OCI-LY3 (cell line): ENCODE measurements at regions not wholly inside any gene's neighbourhood (a gene's known extent, or its start where the extent isn't known, plus 50 kb on each side); places are given as distances from the start of the nearest gene placed in this dataset.

Experiments used
- H2AFZ ChIP-seq: fragments of 200-600, 300-600 bp; shearing (Covaris generic); 2 replicates; pipeline ENCODE4 v1.6.0; 2014; ENCODE audit warnings: antibody characterized with exemption, low read depth, low read length
- H3K27ac ChIP-seq: fragments of 200-600, 300-600 bp; sonication (generic); 2 replicates; pipeline ENCODE4 v1.5.1; 2014; ENCODE audit warnings: mild to moderate bottlenecking, low read length, moderate library complexity, mixed read lengths
- H3K27me3 ChIP-seq: fragments of 200-600, 300-600 bp; sonication (generic); 2 replicates; pipeline ENCODE4 v1.6.1; 2014; ENCODE audit warnings: low read depth, low read length, mixed read lengths
- H3K36me3 ChIP-seq: fragments of 200-600, 300-600 bp; sonication (generic); replicated peaks from 2 replicates; pipeline ENCODE3; 2014; ENCODE audit warnings: low read depth, low read length, mixed read lengths
- H3K4me1 ChIP-seq: fragments of 300-600, 200-600 bp; sonication (generic); 2 replicates; pipeline ENCODE4 v1.6.1; 2014; ENCODE audit warnings: low read length, mixed read lengths
- H3K4me2 ChIP-seq: fragments of 200-600, 300-600 bp; sonication (generic); 2 replicates; pipeline ENCODE4 v1.6.1; 2014; ENCODE audit warnings: low read length, mixed read lengths
- H3K4me3 ChIP-seq: fragments of 300-600, 200-600 bp; sonication (generic); 2 replicates; pipeline ENCODE4 v1.5.1; 2014; ENCODE audit warnings: antibody characterized with exemption, mild to moderate bottlenecking, low read length, moderate library complexity
- H3K79me2 ChIP-seq: fragments of 300-600, 200-600 bp; shearing (Covaris generic); 2 replicates; pipeline ENCODE4 v1.6.1; 2014; ENCODE audit warnings: mild to moderate bottlenecking, low read length, mixed read lengths
- H3K9ac ChIP-seq: fragments of 300-600, 200-600 bp; shearing (Covaris generic); 2 replicates; pipeline ENCODE4 v1.6.0; 2014; ENCODE audit warnings: mild to moderate bottlenecking, low read length, moderate library complexity
- H3K9me3 ChIP-seq: fragments of 200-600, 300-600 bp; shearing (Covaris generic); 2 replicates; pipeline ENCODE4 v1.6.1; 2014; ENCODE audit warnings: low read length, mixed read lengths; ENCODE audit not compliant: insufficient read depth
- H4K20me1 ChIP-seq: fragments of 200-600, 300-600 bp; sonication (generic); 2 replicates; pipeline ENCODE4 v1.6.1; 2016; ENCODE audit warnings: low read length, mixed read lengths; ENCODE audit not compliant: insufficient read depth
- CTCF ChIP-seq: fragments of 200-600, 300-600 bp; sonication (generic); IDR thresholded peaks from 2 replicates; pipeline ENCODE4 v1.5.1; 2014; ENCODE audit warnings: antibody characterized with exemption, low read length, low read depth
- EZH2phosphoT487 ChIP-seq: fragments of 200-600 bp; shearing (Covaris generic); IDR thresholded peaks from 2 replicates; pipeline ENCODE4 v1.6.1; 2018; ENCODE audit warnings: antibody characterized with exemption, mixed run types, low read depth

GRCh38 chr12:38601949-38602348, 285.4 kb downstream of the ALG10B start:
- H3K27me3 ChIP-seq: no peaks in the 10 kb centered on the region
- no peaks in the 10 kb centered on the region for H3K79me2 ChIP-seq
- H3K9me3 ChIP-seq: no peaks in the 10 kb centered on the region
- no peaks in the 10 kb centered on the region for H4K20me1 ChIP-seq
- no peak overlapping the region for H3K9ac ChIP-seq
- no peaks in the 10 kb centered on the region for H3K36me3 ChIP-seq
- TF ChIP-seq EZH2phosphoT487: no peak
- TF ChIP-seq CTCF: no peak
- no peak overlapping the region for H3K4me3 ChIP-seq
- no peak overlapping the region for H3K27ac ChIP-seq
- H2AFZ ChIP-seq: no peak overlapping the region
- no peaks in the 10 kb centered on the region for H3K4me1 ChIP-seq
- H3K4me2 ChIP-seq: no peak overlapping the region
